Mucosa of descending colon (tissue), 3 donors: ENCODE measurements at regions not wholly inside any gene's neighbourhood (a gene's known extent, or its start where the extent isn't known, plus 50 kb on each side); places are given as distances from the start of the nearest gene placed in this dataset.

Experiments used
- ATAC-seq: fragments of 200-7000 bp; cut with Tn5 transposase; one replicate; pipeline ENCODE4 v1.9.1; 2020; ENCODE audit warnings: mild to moderate bottlenecking, moderate library complexity
- DNase-seq, 3 donors: peaks; one replicate each; pipeline ENCODE4 v3.0.0-alpha.2; 2020
- H3K36me3 ChIP-seq: fragments of 200-600 bp; one replicate; pipeline ENCODE4 v1.8.0; 2021; ENCODE audit warnings: low read depth, mild to moderate bottlenecking
- H3K4me1 ChIP-seq: fragments of 200-600 bp; one replicate; pipeline ENCODE4 v1.8.0; 2021; ENCODE audit warnings: low read depth, mild to moderate bottlenecking
- H3K4me3 ChIP-seq: fragments of 200-600 bp; one replicate; pipeline ENCODE4 v1.8.0; 2021; ENCODE audit warnings: mild to moderate bottlenecking
- H3K9me3 ChIP-seq: fragments of 200-600 bp; one replicate; pipeline ENCODE4 v1.8.0; 2021; ENCODE audit warnings: mild to moderate bottlenecking
- intact Hi-C, 2 donors: fragments of 100-400 bp; cut with DNase I in 1 of 2; cut with micrococcal nuclease in 1 of 2; formaldehyde crosslinking; loops; one replicate each; pipeline versions ENCODE4 v1.11.0 to v1.11.1; 2022; cut with DNase I, micrococcal nuclease
- TF ChIP-seq, protein P1 (sequence below): fragments of 200-600 bp; IDR thresholded peaks from one replicate; pipeline ENCODE4 v1.8.0; 2022; ENCODE audit warnings: antibody characterized with exemption, mild to moderate bottlenecking
- donor health status: DM: no; HTN: no; CAD: no; lungs with moderate emphysema.
- donor health status: DM: no; HTN: no; CAD: no.
- donor health status: DM: no; HTN: yes; CAD: no.

DNA sequence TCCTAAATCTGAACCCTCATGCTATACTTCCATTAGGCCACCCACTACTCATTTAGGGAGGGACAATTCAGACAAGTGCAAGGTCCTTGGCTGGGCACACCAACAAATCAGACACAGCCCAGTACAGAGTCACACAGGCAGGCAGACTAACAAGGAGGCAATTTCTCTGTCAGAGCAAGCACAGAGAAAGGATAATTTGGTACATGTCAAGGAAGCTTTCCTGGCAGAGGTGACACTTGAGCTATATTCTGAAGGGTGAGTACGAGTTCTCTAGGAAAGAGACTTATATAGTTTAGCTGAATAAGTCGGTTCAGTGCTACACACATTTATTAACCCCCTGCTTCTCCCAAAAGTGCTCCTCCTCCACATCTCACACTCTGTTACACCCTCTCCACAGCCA is 455.9 kb downstream of the OMA1 start:
- no peaks in the 10 kb centered on the region for H3K9me3 ChIP-seq
- no peak overlapping the region for H3K4me3 ChIP-seq
- ATAC-seq: no peak
- H3K36me3 ChIP-seq: no peaks in the 10 kb centered on the region
- TF ChIP-seq, protein P1, sequence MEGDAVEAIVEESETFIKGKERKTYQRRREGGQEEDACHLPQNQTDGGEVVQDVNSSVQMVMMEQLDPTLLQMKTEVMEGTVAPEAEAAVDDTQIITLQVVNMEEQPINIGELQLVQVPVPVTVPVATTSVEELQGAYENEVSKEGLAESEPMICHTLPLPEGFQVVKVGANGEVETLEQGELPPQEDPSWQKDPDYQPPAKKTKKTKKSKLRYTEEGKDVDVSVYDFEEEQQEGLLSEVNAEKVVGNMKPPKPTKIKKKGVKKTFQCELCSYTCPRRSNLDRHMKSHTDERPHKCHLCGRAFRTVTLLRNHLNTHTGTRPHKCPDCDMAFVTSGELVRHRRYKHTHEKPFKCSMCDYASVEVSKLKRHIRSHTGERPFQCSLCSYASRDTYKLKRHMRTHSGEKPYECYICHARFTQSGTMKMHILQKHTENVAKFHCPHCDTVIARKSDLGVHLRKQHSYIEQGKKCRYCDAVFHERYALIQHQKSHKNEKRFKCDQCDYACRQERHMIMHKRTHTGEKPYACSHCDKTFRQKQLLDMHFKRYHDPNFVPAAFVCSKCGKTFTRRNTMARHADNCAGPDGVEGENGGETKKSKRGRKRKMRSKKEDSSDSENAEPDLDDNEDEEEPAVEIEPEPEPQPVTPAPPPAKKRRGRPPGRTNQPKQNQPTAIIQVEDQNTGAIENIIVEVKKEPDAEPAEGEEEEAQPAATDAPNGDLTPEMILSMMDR: no peak
- intact Hi-C loops: no loop called here
- DNase-seq: no peak
- H3K4me1 ChIP-seq: no peaks in the 10 kb centered on the region

DNA sequence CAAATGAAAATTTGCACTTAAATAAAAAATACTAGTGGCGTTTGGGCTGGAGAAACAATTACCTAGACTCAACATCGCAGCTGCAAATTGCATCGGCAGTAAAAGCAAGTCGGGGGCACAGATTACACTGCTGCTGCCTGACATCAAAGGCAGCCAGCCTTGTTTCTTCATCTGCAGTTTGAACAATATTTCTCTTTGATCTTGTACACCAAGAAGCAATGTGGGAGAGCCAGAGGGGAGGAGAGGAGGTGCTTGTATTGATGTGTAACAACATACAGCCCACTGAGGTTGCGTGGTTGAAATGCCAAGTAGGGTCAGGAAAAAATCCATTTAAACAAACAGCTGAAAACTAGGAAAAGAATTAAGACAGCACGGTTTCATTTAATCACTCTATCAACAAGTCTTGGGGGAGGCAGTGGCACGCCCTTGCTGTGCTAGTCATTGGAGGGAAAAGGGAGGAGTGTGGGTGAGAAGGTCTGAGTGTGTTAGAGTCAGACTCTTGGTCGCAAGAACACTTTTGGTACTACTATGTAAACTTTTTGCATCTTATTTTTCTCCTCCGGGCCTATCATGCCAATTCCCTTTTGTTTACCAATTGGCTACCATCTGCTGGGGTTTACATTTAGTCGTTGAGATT is 456.5 kb downstream of the OMA1 start:
- Histone ChIP-seq H3K36me3 (no peaks in the 10 kb centered on the region), H3K4me3 (no peak overlapping the region), H3K9me3 (no peaks in the 10 kb centered on the region), H3K4me1 (no peaks in the 10 kb centered on the region)
- TF ChIP-seq, protein P1: no peak
- no peak for DNase-seq
- ATAC-seq: no peak
- intact Hi-C loops: no loop called here

DNA sequence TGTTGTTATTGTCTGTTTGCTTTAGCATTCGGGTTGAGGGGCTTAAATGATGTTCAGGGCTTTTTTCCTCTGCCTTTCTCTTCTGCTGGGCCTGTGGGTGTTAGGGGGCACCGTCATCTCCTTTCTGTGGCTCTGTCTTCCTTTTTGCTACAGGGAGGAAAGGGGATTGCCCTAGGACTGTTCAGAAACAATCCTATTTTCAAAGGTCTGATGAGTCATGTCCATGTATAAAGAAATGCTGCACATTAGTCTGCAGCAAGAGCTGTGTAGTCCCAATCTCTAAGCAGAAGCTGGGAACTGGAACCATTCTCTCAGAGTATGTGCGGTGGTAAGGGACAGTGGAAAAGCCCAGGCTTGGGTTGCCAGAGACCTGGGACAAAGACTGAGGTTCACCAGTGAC is 462.3 kb downstream of the OMA1 start:
- intact Hi-C loops: no loop called here

DNA sequence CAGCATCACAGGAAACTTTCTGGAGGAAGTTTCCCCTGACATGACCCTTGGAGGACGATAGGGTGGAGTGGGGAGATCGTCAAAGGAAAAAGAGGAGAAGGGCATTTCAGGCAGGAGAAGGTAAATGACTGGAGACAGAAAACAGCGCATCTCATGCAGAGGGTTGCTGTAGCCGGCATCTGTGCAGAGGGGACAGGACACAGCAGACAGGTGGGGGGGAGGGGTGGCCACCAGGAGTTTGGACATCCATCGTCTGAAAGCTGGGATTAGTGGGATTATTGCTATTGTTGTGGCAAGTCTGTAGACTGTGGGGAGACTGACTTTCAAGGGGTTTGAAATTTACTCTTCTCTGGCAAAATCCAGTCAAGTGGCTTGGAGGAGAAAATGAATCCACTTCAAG is 463.9 kb downstream of the OMA1 start:
- DNase-seq: no peak

More for the DNA sequence above, 462.3 kb downstream of the OMA1 start:
- no peak for DNase-seq
- H3K36me3 ChIP-seq: no peaks in the 10 kb centered on the region
- no peak overlapping the region for H3K4me3 ChIP-seq
- no peaks in the 10 kb centered on the region for H3K4me1 ChIP-seq
- ATAC-seq: no peak
- TF ChIP-seq, protein P1: no peak
- no peaks in the 10 kb centered on the region for H3K9me3 ChIP-seq

DNA sequence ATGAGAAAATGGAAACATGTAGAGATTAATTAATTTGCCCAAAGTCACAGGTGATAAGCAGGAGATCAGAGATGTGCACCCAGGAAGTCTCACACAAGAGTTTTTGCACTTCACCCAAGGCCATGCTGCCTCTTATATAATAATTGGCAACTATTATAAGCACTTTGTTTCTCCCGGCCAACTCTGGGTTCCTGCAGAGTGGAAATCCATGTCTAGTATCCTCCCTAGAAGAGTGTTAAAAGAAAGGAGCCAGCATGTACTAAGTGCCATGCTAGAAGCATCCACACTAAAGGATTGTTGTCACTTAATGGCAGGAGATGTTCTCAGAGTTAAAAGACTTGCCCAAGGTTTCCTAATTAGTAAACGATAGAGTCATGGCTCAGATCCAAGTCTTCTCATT is 470.3 kb downstream of the OMA1 start:
- DNase-seq (no peak), ATAC-seq (no peak)
- TF ChIP-seq, protein P1: no peak
- H3K4me3 ChIP-seq: no peak overlapping the region
- H3K9me3 ChIP-seq: no peaks in the 10 kb centered on the region
- intact Hi-C loops: no loop called here
- H3K36me3 ChIP-seq: no peaks in the 10 kb centered on the region
- H3K4me1 ChIP-seq: no peaks in the 10 kb centered on the region

More for the DNA sequence above, 463.9 kb downstream of the OMA1 start:
- Histone ChIP-seq H3K36me3 (no peaks in the 10 kb centered on the region), H3K4me3 (no peak overlapping the region), H3K9me3 (no peaks in the 10 kb centered on the region), H3K4me1 (no peaks in the 10 kb centered on the region)
- ATAC-seq: no peak
- TF ChIP-seq, protein P1: no peak
- intact Hi-C loops: no loop called here

DNA sequence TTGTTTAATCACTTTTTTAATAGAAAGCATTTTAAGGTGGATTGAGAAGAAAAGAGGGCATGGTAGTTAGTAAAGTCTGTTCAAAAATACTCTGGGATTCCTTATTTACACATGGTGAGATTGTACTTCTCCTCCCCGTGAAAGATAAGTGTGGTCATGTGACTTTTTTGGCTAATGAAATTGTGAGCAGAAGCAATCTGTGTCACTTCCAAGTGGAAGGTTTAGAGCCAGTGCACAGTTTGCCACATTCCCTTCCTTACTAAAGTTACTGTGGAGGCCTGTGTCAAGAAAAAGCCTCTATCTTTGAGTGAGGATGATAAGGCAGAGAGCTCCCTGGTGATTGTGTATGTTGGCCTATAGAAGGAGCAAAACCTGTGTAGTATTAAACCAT is 471.3 kb downstream of the OMA1 start:
- Histone ChIP-seq H3K4me3 (no peak overlapping the region), H3K9me3 (no peaks in the 10 kb centered on the region), H3K4me1 (no peaks in the 10 kb centered on the region), H3K36me3 (no peaks in the 10 kb centered on the region)
- TF ChIP-seq, protein P1: no peak
- intact Hi-C loops: no loop called here
- DNase-seq: no peak
- ATAC-seq: no peak
